GM12878 (cell line): ENCODE measurements at regions not wholly inside any gene's neighbourhood (a gene's known extent, or its start where the extent isn't known, plus 50 kb on each side); places are given as distances from the start of the nearest gene placed in this dataset.

Source experiments
- ATAC-seq: fragments of 200-7000 bp; cut with Tn5 transposase; 3 replicates; pipeline ENCODE4 v1.9.1; 2020; ENCODE audit warnings: mild to moderate bottlenecking, moderate library complexity
- BruUV-seq: library from RNA; stranded (reverse); fragments of 400-500 nt; replicated peaks from 2 replicates; lab custom pipeline; 2021; lab: Mats Ljungman, UMichigan
- CTCF ChIA-PET: fragments of 300-600 bp; sonication (Branson Sonifier 250); formaldehyde crosslinking; extraction: SDS; loops from one replicate; lab custom pipeline; 2021; ENCODE audit warnings: inconsistent platforms; lab: Yijun Ruan, JAX
- POLR2A ChIA-PET: fragments of 350-600 bp; formaldehyde crosslinking; extraction: SDS; loops from one replicate; lab custom pipeline; 2021; ENCODE audit warnings: inconsistent platforms; lab: Charles Lee
- RAD21 ChIA-PET: fragments of 300-600 bp; sonication (Branson Sonifier 250); formaldehyde crosslinking; loops from one replicate; lab custom pipeline; 2023; ENCODE audit warnings: antibody characterized with exemption; ENCODE audit not compliant: unreplicated experiment; lab: Charles Lee
- SMC1A ChIA-PET: fragments of 300-600 bp; sonication (Branson Sonifier 250); formaldehyde crosslinking; loops from one replicate; lab custom pipeline; 2023; ENCODE audit not compliant: unreplicated experiment, uncharacterized antibody; lab: Charles Lee
- DNase-seq: peaks from one replicate; pipeline ENCODE4 v3.0.0-alpha.2; 2011; ENCODE audit warnings: low read depth, low spot score
- FAIRE-seq: peaks from 3 replicates; lab custom pipeline; 2011; peaks lifted over from hg19 to GRCh38; lab: Jason Lieb, UNC
- H2AFZ ChIP-seq: 2 replicates; pipeline ENCODE4 v1.6.0; 2011; ENCODE audit warnings: low read depth, low read length, control low read depth; ENCODE audit not compliant: control insufficient read depth
- H3K27ac ChIP-seq: 2 replicates; pipeline ENCODE4 v1.5.1; 2011; ENCODE audit warnings: control low read depth; ENCODE audit not compliant: control insufficient read depth, insufficient read depth
- H3K27me3 ChIP-seq, 2 experiments: replicated peaks in 1 of 2; 2 replicates each; pipeline versions ENCODE4 v1.6.0 to v1.6.1; 2011; ENCODE audit warnings: low read length in 1 of 2; ENCODE audit not compliant: control insufficient read depth in 2 of 2, insufficient read depth in 2 of 2
- H3K36me3 ChIP-seq, 2 experiments: 2 replicates each; pipeline ENCODE4 v1.5.1; 2011; ENCODE audit warnings: low read length in 1 of 2; ENCODE audit not compliant: control insufficient read depth in 2 of 2, insufficient read depth in 2 of 2
- H3K4me1 ChIP-seq: 2 replicates; pipeline ENCODE4 v1.6.1; 2011; ENCODE audit warnings: mild to moderate bottlenecking, low read length, moderate library complexity, mixed read lengths; ENCODE audit not compliant: control insufficient read depth, insufficient read depth
- H3K4me2 ChIP-seq: 2 replicates; pipeline ENCODE4 v1.6.0; 2011; ENCODE audit warnings: control low read depth; ENCODE audit not compliant: control insufficient read depth, insufficient read depth
- H3K4me3 ChIP-seq: fragments of 200-600 bp; sonication (generic); 2 replicates; pipeline ENCODE4 v1.5.1; 2016
- H3K79me2 ChIP-seq: 2 replicates; pipeline ENCODE4 v1.6.0; 2011; ENCODE audit warnings: low read length; ENCODE audit not compliant: control insufficient read depth, insufficient read depth
- H3K9ac ChIP-seq: 2 replicates; pipeline ENCODE4 v1.8.0; 2011; ENCODE audit warnings: low read length, control low read depth, mixed read lengths; ENCODE audit not compliant: control insufficient read depth, insufficient read depth
- H3K9me3 ChIP-seq: replicated peaks from 3 replicates; pipeline ENCODE4 v1.5.1; 2011; ENCODE audit warnings: mild to moderate bottlenecking, low read length; ENCODE audit not compliant: control insufficient read depth, insufficient read depth
- H4K20me1 ChIP-seq: 2 replicates; pipeline ENCODE4 v1.6.0; 2011; ENCODE audit not compliant: control insufficient read depth, insufficient read depth
- NFYA ChIP-seq: IDR thresholded peaks from 2 replicates; pipeline ENCODE4 v1.6.1; 2011; ENCODE audit warnings: low read depth, mild to moderate bottlenecking, low read length, improper control_type of control experiment, borderline replicate concordance
- SMAD1 ChIP-seq: fragments of 450-650 bp; IDR thresholded peaks from 2 replicates; pipeline ENCODE4 v1.6.1; 2018; ENCODE audit warnings: mild to moderate bottlenecking, low read depth; ENCODE audit not compliant: partially characterized antibody
- SP1 ChIP-seq: IDR thresholded peaks from one replicate; pipeline ENCODE4 v1.6.1; 2011; ENCODE audit warnings: low read depth, low read length
- ZBED1 ChIP-seq: IDR thresholded peaks from 2 replicates; pipeline ENCODE4 v1.6.1; 2016; ENCODE audit warnings: borderline replicate concordance
- WGBS: methylation state at CpG from one replicate; pipeline ENCODE4 v1.1.6; 2016; ENCODE audit warnings: low lambda C conversion rate; ENCODE audit not compliant: insufficient replicate concordance, insufficient coverage; ENCODE audit errors: missing lambda C conversion rate; 5-methylcytosine and 5-hydroxymethylcytosine counted together
- in situ Hi-C: fragments of 300-500 bp; cut with MboI; formaldehyde crosslinking; loops from 9 replicates; pipeline ENCODE4 v1.14.3; 2018; ENCODE audit warnings: mixed read lengths
- intact Hi-C: fragments of 100-400 bp; cut with micrococcal nuclease; formaldehyde crosslinking; loops from one replicate; pipeline ENCODE4 v1.14.2; 2022; ENCODE audit not compliant: unreplicated experiment
- TF ChIP-seq, protein P1 (sequence below): IDR thresholded peaks from 2 replicates; pipeline ENCODE4 v1.6.1; 2011; ENCODE audit warnings: mild to moderate bottlenecking, low read depth, low read length, moderate library complexity; ENCODE audit not compliant: insufficient replicate concordance
- TF ChIP-seq, protein P2 (sequence below): fragments of 450-650 bp; IDR thresholded peaks from 2 replicates; pipeline ENCODE4 v1.6.1; 2016; ENCODE audit warnings: mild to moderate bottlenecking

DNA sequence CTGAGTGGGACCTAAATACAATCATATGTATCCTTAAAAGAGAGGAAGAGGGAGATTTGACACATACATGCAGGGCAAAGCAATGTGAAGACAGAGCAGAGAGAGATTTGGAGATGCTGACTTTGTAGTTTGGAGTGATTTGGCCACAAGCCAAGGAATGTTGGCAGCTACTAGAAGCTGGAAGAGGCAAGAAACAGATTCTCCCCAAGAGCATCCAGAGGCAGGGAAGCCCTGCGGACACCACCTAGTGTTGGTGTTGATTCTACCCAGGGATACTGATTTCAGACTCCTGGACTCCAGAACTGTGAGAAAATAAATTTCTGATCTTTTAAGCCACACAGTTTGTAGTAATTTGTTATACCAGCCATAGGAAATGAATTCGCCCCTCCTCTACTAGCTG is 64.9 kb upstream of the OSMR start:
- no peaks in the 10 kb centered on the region for H3K9me3 ChIP-seq
- WGBS, result 38% methylated on average over 2 of the region's 2 CpGs
- no TSS peak for BruUV-seq
- FAIRE-seq (no peak), ATAC-seq (no peak), DNase-seq (no peak)
- no peak overlapping the region for H3K4me3 ChIP-seq
- ChIA-PET RAD21 (no interaction called here), POLR2A (no interaction called here), CTCF (interaction anchor here (1.5 kb wide), 1 partner anchor 339 kb away, joined by 6 read pairs; no protein-coding TSS in a partner anchor), SMC1A (no interaction called here)
- H3K36me3 ChIP-seq, result no peaks in the 10 kb centered on the region
- no peak overlapping the region for H3K4me2 ChIP-seq
- no peak overlapping the region for H3K9ac ChIP-seq
- no peak overlapping the region for H3K27ac ChIP-seq
- H2AFZ ChIP-seq, result no peak overlapping the region
- no peaks in the 10 kb centered on the region for H3K27me3 ChIP-seq
- no peaks in the 10 kb centered on the region for H4K20me1 ChIP-seq
- H3K79me2 ChIP-seq, result no peaks in the 10 kb centered on the region
- in situ Hi-C loops, result no loop called here
- TF ChIP-seq, protein P1, sequence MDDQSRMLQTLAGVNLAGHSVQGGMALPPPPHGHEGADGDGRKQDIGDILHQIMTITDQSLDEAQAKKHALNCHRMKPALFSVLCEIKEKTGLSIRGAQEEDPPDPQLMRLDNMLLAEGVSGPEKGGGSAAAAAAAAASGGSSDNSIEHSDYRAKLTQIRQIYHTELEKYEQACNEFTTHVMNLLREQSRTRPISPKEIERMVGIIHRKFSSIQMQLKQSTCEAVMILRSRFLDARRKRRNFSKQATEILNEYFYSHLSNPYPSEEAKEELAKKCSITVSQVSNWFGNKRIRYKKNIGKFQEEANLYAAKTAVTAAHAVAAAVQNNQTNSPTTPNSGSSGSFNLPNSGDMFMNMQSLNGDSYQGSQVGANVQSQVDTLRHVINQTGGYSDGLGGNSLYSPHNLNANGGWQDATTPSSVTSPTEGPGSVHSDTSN, result no peak
- TF ChIP-seq, protein P2, sequence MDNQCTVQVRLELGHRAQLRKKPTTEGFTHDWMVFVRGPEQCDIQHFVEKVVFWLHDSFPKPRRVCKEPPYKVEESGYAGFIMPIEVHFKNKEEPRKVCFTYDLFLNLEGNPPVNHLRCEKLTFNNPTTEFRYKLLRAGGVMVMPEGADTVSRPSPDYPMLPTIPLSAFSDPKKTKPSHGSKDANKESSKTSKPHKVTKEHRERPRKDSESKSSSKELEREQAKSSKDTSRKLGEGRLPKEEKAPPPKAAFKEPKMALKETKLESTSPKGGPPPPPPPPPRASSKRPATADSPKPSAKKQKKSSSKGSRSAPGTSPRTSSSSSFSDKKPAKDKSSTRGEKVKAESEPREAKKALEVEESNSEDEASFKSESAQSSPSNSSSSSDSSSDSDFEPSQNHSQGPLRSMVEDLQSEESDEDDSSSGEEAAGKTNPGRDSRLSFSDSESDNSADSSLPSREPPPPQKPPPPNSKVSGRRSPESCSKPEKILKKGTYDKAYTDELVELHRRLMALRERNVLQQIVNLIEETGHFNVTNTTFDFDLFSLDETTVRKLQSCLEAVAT, result no peak
- TF ChIP-seq NFYA (no peak), SMAD1 (no peak), SP1 (no peak), ZBED1 (no peak)
- intact Hi-C loops, result no loop called here
- H3K4me1 ChIP-seq, result no peaks in the 10 kb centered on the region
